Nephron progenitor cell (in vitro differentiated cells): ENCODE measurements at regions not wholly inside any gene's neighbourhood (a gene's known extent, or its start where the extent isn't known, plus 50 kb on each side); places are given as distances from the start of the nearest gene placed in this dataset.

Experiments used
- DNase-seq: peaks from one replicate; pipeline ENCODE4 v3.0.0; 2021
- H3K27ac Mint-ChIP-seq: 2 replicates; pipeline ENCODE4 v1.8.0; 2021; ENCODE audit warnings: mild to moderate bottlenecking, moderate library complexity, mixed read lengths
- H3K27me3 Mint-ChIP-seq: 2 replicates; pipeline ENCODE4 v1.8.0; 2021; ENCODE audit warnings: mild to moderate bottlenecking, low read depth, mixed read lengths; ENCODE audit not compliant: poor library complexity
- H3K36me3 Mint-ChIP-seq: 2 replicates; pipeline ENCODE4 v1.8.0; 2021; ENCODE audit warnings: low read depth, mixed read lengths
- H3K4me1 Mint-ChIP-seq: 2 replicates; pipeline ENCODE4 v1.8.0; 2021; ENCODE audit warnings: mixed read lengths
- H3K4me3 Mint-ChIP-seq: 2 replicates; pipeline ENCODE4 v1.8.0; 2021; ENCODE audit warnings: mild to moderate bottlenecking, moderate library complexity, mixed read lengths
- H3K9me3 Mint-ChIP-seq: 2 replicates; pipeline ENCODE4 v1.8.0; 2021; ENCODE audit warnings: mild to moderate bottlenecking, moderate library complexity, mixed read lengths
- CTCF ChIP-seq: fragments of 200-600 bp; sonication (generic); IDR thresholded peaks from 2 replicates; pipeline ENCODE4 v1.5.0; 2021; ENCODE audit warnings: antibody characterized with exemption

- DNase-seq, result no peak
- peaks cover 6% of the 10 kb centered on the region for H3K36me3 Mint-ChIP-seq
- H3K27me3 Mint-ChIP-seq, result no peaks in the 10 kb centered on the region
- peaks cover 31% of the 10 kb centered on the region for H3K9me3 Mint-ChIP-seq
- H3K4me3 Mint-ChIP-seq, result no peak overlapping the region
- TF ChIP-seq CTCF, result no peak
- H3K27ac Mint-ChIP-seq, result no peak overlapping the region
- no peaks in the 10 kb centered on the region for H3K4me1 Mint-ChIP-seq
These were observed 282.7 kb downstream of the BAMBI start for GRCh38 chr10:28959850-28960501.

GRCh38 chr10:28962768-28963167 lies 285.4 kb downstream of the BAMBI start:
- Mint-ChIP-seq H3K27ac (no peak overlapping the region), H3K4me1 (peaks cover 5% of the 10 kb centered on the region), H3K4me3 (no peak overlapping the region), H3K9me3 (peaks cover 21% of the 10 kb centered on the region), H3K36me3 (peaks cover 3% of the 10 kb centered on the region), H3K27me3 (no peaks in the 10 kb centered on the region)
- no peak for DNase-seq
- no peak for TF ChIP-seq CTCF

GRCh38 chr10:28963539-28964221 lies 286.4 kb downstream of the BAMBI start:
- TF ChIP-seq CTCF, result no peak
- no peaks in the 10 kb centered on the region for H3K36me3 Mint-ChIP-seq
- no peak for DNase-seq
- no peak overlapping the region for H3K4me3 Mint-ChIP-seq
- H3K9me3 Mint-ChIP-seq, result peaks cover 17% of the 10 kb centered on the region
- no peaks in the 10 kb centered on the region for H3K27me3 Mint-ChIP-seq
- H3K4me1 Mint-ChIP-seq, result peaks cover 5% of the 10 kb centered on the region
- no peak overlapping the region for H3K27ac Mint-ChIP-seq

DNA sequence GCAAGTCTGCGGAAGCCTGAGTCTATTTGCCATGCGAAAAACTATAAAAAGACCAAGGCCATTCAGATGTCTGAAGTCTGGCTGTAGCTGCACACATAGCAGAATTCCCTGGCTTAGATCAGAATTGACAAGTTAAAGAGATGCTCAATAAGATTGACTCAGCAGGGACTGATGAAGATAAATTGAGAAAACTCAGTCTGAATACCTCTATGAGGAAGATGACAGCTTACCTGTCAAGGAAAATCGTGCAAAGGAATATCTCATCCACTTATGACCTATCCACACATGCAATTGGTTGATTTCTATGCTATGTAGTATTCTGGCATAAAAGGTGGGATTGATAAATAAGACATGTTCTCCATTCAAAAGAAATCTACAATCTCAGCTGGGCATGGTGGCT lies 288.6 kb downstream of the BAMBI start:
- Mint-ChIP-seq H3K36me3 (no peaks in the 10 kb centered on the region), H3K4me1 (peaks cover 5% of the 10 kb centered on the region), H3K4me3 (no peak overlapping the region), H3K9me3 (peaks cover 17% of the 10 kb centered on the region), H3K27me3 (no peaks in the 10 kb centered on the region), H3K27ac (no peak overlapping the region)
- no peak for DNase-seq
- no peak for TF ChIP-seq CTCF

GRCh38 chr10:28967031-28967430 lies 289.7 kb downstream of the BAMBI start:
- peaks cover 5% of the 10 kb centered on the region for H3K4me1 Mint-ChIP-seq
- no peaks in the 10 kb centered on the region for H3K36me3 Mint-ChIP-seq
- no peak for TF ChIP-seq CTCF
- no peak overlapping the region for H3K4me3 Mint-ChIP-seq
- peaks cover 14% of the 10 kb centered on the region for H3K9me3 Mint-ChIP-seq
- DNase-seq, result no peak
- H3K27me3 Mint-ChIP-seq, result no peaks in the 10 kb centered on the region
- H3K27ac Mint-ChIP-seq, result no peak overlapping the region

DNA sequence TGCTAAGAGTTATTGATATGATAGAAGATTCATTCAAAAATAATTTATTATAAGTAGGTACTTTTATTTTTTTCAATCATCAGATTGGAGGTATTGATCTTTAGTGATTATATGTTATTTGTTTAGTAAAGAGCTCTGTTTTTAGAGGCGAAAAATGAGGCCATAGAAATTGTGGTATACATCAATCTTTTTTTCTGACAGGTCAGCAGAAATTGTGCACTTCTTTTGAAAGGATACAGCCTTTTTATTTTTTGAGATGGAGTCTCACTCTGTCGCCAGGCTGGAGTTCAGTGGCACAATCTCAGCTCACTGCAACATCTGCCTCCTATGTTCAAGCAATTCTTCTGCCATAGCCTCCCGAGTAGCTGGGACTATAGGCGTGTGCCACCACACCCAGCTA lies 292.1 kb downstream of the BAMBI start:
- H3K36me3 Mint-ChIP-seq, result no peaks in the 10 kb centered on the region
- no peak for TF ChIP-seq CTCF

More for the DNA sequence above, 292.1 kb downstream of the BAMBI start:
- Mint-ChIP-seq H3K27me3 (peaks cover 3% of the 10 kb centered on the region), H3K9me3 (peaks cover 5% of the 10 kb centered on the region), H3K27ac (no peak overlapping the region), H3K4me1 (peaks cover 5% of the 10 kb centered on the region), H3K4me3 (no peak overlapping the region)
- DNase-seq, result no peak
